IMR-90 (cell line): ENCODE measurements at regions not wholly inside any gene's neighbourhood (a gene's known extent, or its start where the extent isn't known, plus 50 kb on each side); places are given as distances from the start of the nearest gene placed in this dataset.

Experiments
- ATAC-seq: fragments of 200-7000 bp; cut with Tn5 transposase; 2 replicates; pipeline ENCODE4 v1.9.1; 2020; ENCODE audit warnings: low read depth, mild to moderate bottlenecking, moderate library complexity
- BruUV-seq: library from RNA; stranded (reverse); fragments of 400-500 nt; replicated peaks from 2 replicates; lab custom pipeline; 2021; lab: Mats Ljungman, UMichigan
- CTCF ChIA-PET: fragments of 300-600 bp; formaldehyde crosslinking; extraction: SDS; loops from one replicate; lab custom pipeline; 2021; ENCODE audit warnings: antibody characterized with exemption; lab: Yijun Ruan, JAX
- POLR2A ChIA-PET: fragments of 300-600 bp; sonication (Branson Sonifier 250); formaldehyde crosslinking; loops from one replicate; lab custom pipeline; 2022; ENCODE audit warnings: antibody characterized with exemption; ENCODE audit not compliant: unreplicated experiment; lab: Charles Lee
- DNase-seq: peaks from one replicate; pipeline ENCODE4 v3.0.0; 2013
- H2AFZ ChIP-seq: replicated peaks from 2 replicates; pipeline ENCODE3; 2013; ENCODE audit warnings: low read length, mild to moderate bottlenecking; ENCODE audit not compliant: poor library complexity
- H2AK5ac ChIP-seq: 2 replicates; pipeline ENCODE4 v1.6.1; 2013; ENCODE audit warnings: low read depth, low read length, inconsistent platforms
- H2AK9ac ChIP-seq: replicated peaks from 2 replicates; pipeline ENCODE3; 2013; ENCODE audit warnings: mild to moderate bottlenecking, low read depth, low read length, moderate library complexity; ENCODE audit not compliant: poor library complexity
- H2BK120ac ChIP-seq: 2 replicates; pipeline ENCODE4 v1.6.1; 2013; ENCODE audit warnings: low read depth, low read length, inconsistent platforms
- H2BK15ac ChIP-seq: 3 replicates; pipeline ENCODE4 v1.6.1; 2013; ENCODE audit warnings: low read depth, low read length, inconsistent platforms
- H2BK20ac ChIP-seq: 2 replicates; pipeline ENCODE4 v1.6.1; 2013; ENCODE audit warnings: low read depth, mild to moderate bottlenecking, inconsistent platforms, low read length, moderate library complexity
- H2BK5ac ChIP-seq: 2 replicates; pipeline ENCODE4 v1.6.1; 2013; ENCODE audit warnings: mild to moderate bottlenecking, low read depth, low read length, inconsistent platforms; ENCODE audit not compliant: poor library complexity, severe bottlenecking
- H3K14ac ChIP-seq: replicated peaks from 2 replicates; pipeline ENCODE4 v1.6.1; 2013; ENCODE audit warnings: low read depth, low read length, inconsistent platforms
- H3K18ac ChIP-seq: 2 replicates; pipeline ENCODE4 v1.6.1; 2013; ENCODE audit warnings: low read depth, low read length, control low read depth
- H3K23ac ChIP-seq: 2 replicates; pipeline ENCODE4 v1.6.1; 2013; ENCODE audit warnings: low read depth, low read length, inconsistent platforms
- H3K27ac ChIP-seq: 2 replicates; pipeline ENCODE4 v1.5.1; 2013; ENCODE audit warnings: mild to moderate bottlenecking, control low read depth, low read length; ENCODE audit not compliant: insufficient read depth
- H3K27me3 ChIP-seq: 2 replicates; pipeline ENCODE4 v1.6.1; 2013; ENCODE audit warnings: low read length; ENCODE audit not compliant: control insufficient read depth, insufficient read depth
- H3K36me3 ChIP-seq: 2 replicates; pipeline ENCODE4 v1.6.1; 2013; ENCODE audit warnings: low read length, mixed read lengths; ENCODE audit not compliant: control insufficient read depth, insufficient read depth
- H3K4ac ChIP-seq: 2 replicates; pipeline ENCODE4 v1.6.1; 2013; ENCODE audit warnings: low read depth, low read length, inconsistent platforms
- H3K4me1 ChIP-seq: 2 replicates; pipeline ENCODE4 v1.6.1; 2013; ENCODE audit warnings: low read length, mixed read lengths; ENCODE audit not compliant: control insufficient read depth, insufficient read depth
- H3K4me2 ChIP-seq: 2 replicates; pipeline ENCODE4 v1.6.1; 2013; ENCODE audit warnings: low read depth, mild to moderate bottlenecking, control low read depth, low read length, moderate library complexity
- H3K4me3 ChIP-seq: 2 replicates; pipeline ENCODE4 v1.5.1; 2013; ENCODE audit warnings: low read depth, mild to moderate bottlenecking, control low read depth, low read length, moderate library complexity; ENCODE audit not compliant: insufficient read depth
- H3K56ac ChIP-seq: 2 replicates; pipeline ENCODE4 v1.6.1; 2013; ENCODE audit warnings: low read length, inconsistent platforms; ENCODE audit not compliant: insufficient read depth; ENCODE audit errors: extremely low read depth
- H3K79me1 ChIP-seq, 2 experiments: 2 replicates each; pipeline ENCODE4 v1.6.1; 2013; ENCODE audit warnings: low read length in 2 of 2, inconsistent platforms in 1 of 2, low read depth in 1 of 2
- H3K9ac ChIP-seq: 2 replicates; pipeline ENCODE4 v1.6.1; 2013; ENCODE audit warnings: low read depth, low read length, control low read depth
- H3K9me1 ChIP-seq: 2 replicates; pipeline ENCODE4 v1.6.1; 2013; ENCODE audit warnings: low read length, inconsistent platforms; ENCODE audit not compliant: insufficient read depth
- H3K9me3 ChIP-seq: 2 replicates; pipeline ENCODE4 v1.6.1; 2013; ENCODE audit warnings: low read length; ENCODE audit not compliant: control insufficient read depth, insufficient read depth
- H4K20me1 ChIP-seq: 2 replicates; pipeline ENCODE4 v1.6.1; 2013; ENCODE audit warnings: low read length, inconsistent platforms; ENCODE audit not compliant: insufficient read depth
- H4K5ac ChIP-seq: 2 replicates; pipeline ENCODE4 v1.6.1; 2013; ENCODE audit warnings: mild to moderate bottlenecking, low read depth, low read length, control low read depth
- H4K8ac ChIP-seq, 2 experiments: 2 replicates each; pipeline ENCODE4 v1.6.1; 2013; ENCODE audit warnings: low read depth in 2 of 2, low read length in 2 of 2, control low read depth in 1 of 2, inconsistent platforms in 1 of 2
- H4K91ac ChIP-seq: 2 replicates; pipeline ENCODE4 v1.6.1; 2013; ENCODE audit warnings: low read depth, low read length, inconsistent platforms; ENCODE audit not compliant: insufficient read depth
- CHD1 ChIP-seq: IDR thresholded peaks from 2 replicates; pipeline ENCODE4 v1.6.1; 2012; ENCODE audit warnings: low read depth, low read length, improper control_type of control experiment
- CTCF ChIP-seq: conservative IDR thresholded peaks from 2 replicates; pipeline ENCODE4 v1.5.1; 2012; ENCODE audit warnings: mild to moderate bottlenecking, low read depth, low read length, improper control_type of control experiment
- MAZ ChIP-seq: IDR thresholded peaks from 2 replicates; pipeline ENCODE4 v1.6.1; 2012; ENCODE audit warnings: low read depth, mild to moderate bottlenecking, low read length, improper control_type of control experiment, moderate library complexity, borderline replicate concordance
- POLR2A ChIP-seq: IDR thresholded peaks from 2 replicates; pipeline ENCODE4 v1.6.1; 2012; ENCODE audit warnings: mild to moderate bottlenecking, low read depth, low read length
- RFX5 ChIP-seq: IDR thresholded peaks from 2 replicates; pipeline ENCODE4 v1.8.0; 2012; ENCODE audit warnings: low read depth, mild to moderate bottlenecking, low read length, moderate library complexity
- USF2 ChIP-seq: fragments of 150-350 bp; IDR thresholded peaks from 2 replicates; pipeline ENCODE4 v1.6.1; 2017; ENCODE audit warnings: mild to moderate bottlenecking, antibody characterized with exemption, low read length, low read depth
- WGBS, 2 experiments: methylation state at CpG; one replicate each; pipeline versions ENCODE4 v1.1.5 to v1.1.7; 2013; ENCODE audit warnings: missing lambda C conversion rate in 2 of 2; ENCODE audit not compliant: insufficient read length in 1 of 2; ENCODE audit errors: extremely low coverage in 2 of 2; 5-methylcytosine and 5-hydroxymethylcytosine counted together
- dilution Hi-C: fragments of 300-500 bp; cut with HindIII; formaldehyde crosslinking; loops from one replicate; pipeline ENCODE4 v1.14.3; 2018; ENCODE audit warnings: low sequenced_read_pairs; ENCODE audit not compliant: unreplicated experiment
- in situ Hi-C: fragments of 300-500 bp; cut with MboI; formaldehyde crosslinking; loops from 3 replicates; pipeline ENCODE4 v1.14.3; 2019; ENCODE audit warnings: low sequenced_read_pairs, inconsistent platforms, mixed read lengths
- intact Hi-C: fragments of 100-400 bp; cut with micrococcal nuclease; formaldehyde crosslinking; loops from 2 replicates; pipeline ENCODE4 v1.10.0; 2022

GRCh38 chr5:3858524-3858923 is 262.9 kb downstream of the IRX1 start:
- ATAC-seq (no peak), DNase-seq (no peak)
- Histone ChIP-seq H3K4me1 (no peaks in the 10 kb centered on the region), H4K20me1 (no peaks in the 10 kb centered on the region), H3K9me3 (peaks cover 26% of the 10 kb centered on the region), H3K36me3 (no peaks in the 10 kb centered on the region), H3K79me1 (no peaks in the 10 kb centered on the region), H2AK9ac (no peak overlapping the region), H3K9me1 (no peaks in the 10 kb centered on the region), H2BK5ac (no peak overlapping the region), H3K9ac (no peak overlapping the region), H3K4ac (no peak overlapping the region), H3K27ac (no peak overlapping the region), H4K91ac (no peak overlapping the region), H2AFZ (no peak overlapping the region), H4K8ac (no peak overlapping the region), H2BK15ac (no peak overlapping the region), H3K14ac (no peak overlapping the region), H4K5ac (no peak overlapping the region), H3K23ac (no peak overlapping the region), H3K56ac (no peak overlapping the region), H2AK5ac (no peak overlapping the region), H3K27me3 (no peaks in the 10 kb centered on the region), H2BK120ac (no peak overlapping the region), H3K4me2 (no peak overlapping the region), H3K4me3 (no peak overlapping the region), H2BK20ac (no peak overlapping the region), H3K18ac (no peak overlapping the region)
- ChIA-PET POLR2A (no interaction called here), CTCF (no interaction called here)
- intact Hi-C loops (no loop called here), dilution Hi-C loops (no loop called here), in situ Hi-C loops (no loop called here)
- no CpG with 5 or more reads among the region's 4 CpGs for WGBS, 2 experiments
- no TSS peak for BruUV-seq
- TF ChIP-seq USF2 (no peak), CTCF (no peak), MAZ (no peak), CHD1 (no peak), POLR2A (no peak), RFX5 (no peak)
